BJ (cell line): ENCODE measurements at regions not wholly inside any gene's neighbourhood (a gene's known extent, or its start where the extent isn't known, plus 50 kb on each side); places are given as distances from the start of the nearest gene placed in this dataset.

ENCODE experiments used
- CTCF ChIA-PET: fragments of 350-600 bp; formaldehyde crosslinking; extraction: SDS; loops from one replicate; lab custom pipeline; 2021; ENCODE audit warnings: antibody characterized with exemption, inconsistent platforms; lab: Yijun Ruan, JAX
- POLR2A ChIA-PET: fragments of 300-600 bp; sonication (Branson Sonifier 250); formaldehyde crosslinking; extraction: SDS; loops from one replicate; lab custom pipeline; 2021; ENCODE audit warnings: antibody characterized with exemption; lab: Charles Lee
- DNase-seq: peaks from one replicate; pipeline ENCODE4 v3.0.0-alpha.2; 2011; ENCODE audit warnings: low read depth
- H3K27me3 ChIP-seq: 2 replicates; pipeline ENCODE4 v1.6.0; 2011; ENCODE audit warnings: low read length; ENCODE audit not compliant: control insufficient read depth, insufficient read depth
- H3K36me3 ChIP-seq: 2 replicates; pipeline ENCODE4 v1.5.1; 2011; ENCODE audit warnings: low read length; ENCODE audit not compliant: control insufficient read depth, insufficient read depth
- H3K4me3 ChIP-seq: 2 replicates; pipeline ENCODE4 v1.5.1; 2011; ENCODE audit warnings: low read depth, mild to moderate bottlenecking, control low read depth, low read length
- CTCF ChIP-seq: IDR thresholded peaks from 2 replicates; pipeline ENCODE4 v1.5.1; 2011; ENCODE audit warnings: low read depth, mild to moderate bottlenecking, control low read depth, inconsistent platforms, low read length, moderate library complexity; ENCODE audit not compliant: insufficient read depth

GRCh38 chr20:40942775-40943174 is 85.8 kb upstream of the TOP1 start:
- POLR2A ChIA-PET = no interaction called here
- H3K27me3 ChIP-seq = peaks cover 1% of the 10 kb centered on the region; the same call in 1 of the 2 replicates
- CTCF ChIA-PET = interaction anchor here (1.5 to 5.6 kb wide), 4 partner anchors 20 to 202 kb away, joined by 6 to 37 read pairs (median 22); no protein-coding TSS in a partner anchor

DNA sequence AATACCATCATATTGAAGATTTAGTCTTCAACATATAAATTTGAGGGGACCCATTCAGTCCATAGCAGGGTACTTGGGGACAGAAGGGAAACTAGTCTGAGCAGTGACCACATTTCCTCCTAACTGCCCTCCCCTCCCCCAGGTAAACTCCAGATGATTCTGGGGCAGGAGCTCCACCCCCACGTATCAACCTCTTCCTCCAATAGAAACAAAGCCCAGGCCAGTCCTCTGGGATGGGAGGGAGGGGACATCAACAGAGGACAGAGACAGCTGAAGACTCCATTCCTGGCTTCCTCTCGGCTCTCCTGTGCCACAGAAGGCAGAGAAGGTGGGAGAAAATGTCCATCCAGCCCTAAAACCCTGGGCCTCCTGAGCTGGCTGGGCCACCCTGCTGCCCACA is 85.0 kb upstream of the TOP1 start:
- H3K36me3 ChIP-seq = no peaks in the 10 kb centered on the region
- H3K27me3 ChIP-seq = no peaks in the 10 kb centered on the region
- no peak for DNase-seq
- no peak overlapping the region for H3K4me3 ChIP-seq
- ChIA-PET CTCF (interaction anchor here (1.0 to 5.6 kb wide), 6 partner anchors 10 to 202 kb away, joined by 3 to 37 read pairs (median 10); no protein-coding TSS in a partner anchor), POLR2A (no interaction called here)
- TF ChIP-seq CTCF = no peak

More at GRCh38 chr20:40942775-40943174, 85.8 kb upstream of the TOP1 start:
- DNase-seq = no peak
- H3K4me3 ChIP-seq = no peak overlapping the region
- H3K36me3 ChIP-seq = no peaks in the 10 kb centered on the region
- TF ChIP-seq CTCF = no peak

- CTCF ChIA-PET = interaction anchor here (0.6 to 5.6 kb wide), 12 partner anchors 12 to 240 kb away, joined by 3 to 37 read pairs (median 4); no protein-coding TSS in a partner anchor
- Histone ChIP-seq H3K36me3 (no peaks in the 10 kb centered on the region), H3K27me3 (no peaks in the 10 kb centered on the region), H3K4me3 (no peak overlapping the region)
- no peak for TF ChIP-seq CTCF
- POLR2A ChIA-PET = no interaction called here
- no peak for DNase-seq
These were observed 83.4 kb upstream of the TOP1 start for GRCh38 chr20:40945189-40945588.

- DNase-seq = no peak
- H3K36me3 ChIP-seq = no peaks in the 10 kb centered on the region
- CTCF ChIA-PET = interaction anchor here (0.6 to 5.6 kb wide), 17 partner anchors 11 to 678 kb away, joined by 3 to 37 read pairs (median 4); no protein-coding TSS in a partner anchor
- POLR2A ChIA-PET = no interaction called here
- H3K4me3 ChIP-seq = no peak overlapping the region
- no peaks in the 10 kb centered on the region for H3K27me3 ChIP-seq
- TF ChIP-seq CTCF = peak; percentile 78
These were observed 82.7 kb upstream of the TOP1 start for GRCh38 chr20:40945754-40946450.

DNA sequence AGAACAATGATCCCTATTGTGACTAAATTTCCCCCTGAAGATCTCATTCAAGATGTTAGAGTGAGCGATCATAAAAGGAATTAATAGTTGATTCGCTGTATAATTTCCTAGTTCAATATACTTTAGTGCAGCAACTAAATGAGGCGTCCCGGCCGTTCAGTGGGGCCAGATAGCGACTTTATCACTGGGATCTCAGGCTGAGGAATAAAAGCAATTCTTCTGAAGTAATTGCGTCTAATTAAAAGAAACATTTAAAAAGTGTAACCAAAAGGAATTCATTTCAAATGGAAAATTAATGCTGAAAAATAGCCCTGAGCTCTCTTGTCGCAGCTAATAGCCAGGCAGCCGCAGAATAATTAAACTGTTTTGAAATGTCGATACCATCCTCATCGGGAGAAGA is 82.2 kb upstream of the TOP1 start:
- no peak for TF ChIP-seq CTCF
- Histone ChIP-seq H3K36me3 (no peaks in the 10 kb centered on the region), H3K4me3 (no peak overlapping the region), H3K27me3 (no peaks in the 10 kb centered on the region)
- no peak for DNase-seq
- POLR2A ChIA-PET = no interaction called here
- CTCF ChIA-PET = interaction anchor here (0.7 to 5.6 kb wide), 12 partner anchors 11 to 678 kb away, joined by 3 to 37 read pairs (median 4); no protein-coding TSS in a partner anchor
